Body of pancreas (tissue), 4 donors: ENCODE measurements at regions not wholly inside any gene's neighbourhood (a gene's known extent, or its start where the extent isn't known, plus 50 kb on each side); places are given as distances from the start of the nearest gene placed in this dataset.

Experiments used
- POLR2A ChIP-seq, 3 donors: fragments of 450-650 bp; IDR thresholded peaks; one replicate each; pipeline ENCODE4 v1.6.1; 2016; ENCODE audit warnings: antibody characterized with exemption in 3 of 3, mild to moderate bottlenecking in 2 of 3
- TF ChIP-seq, protein P1 (sequence below), 7 experiments: fragments of 450-650 bp in 4 of 7; fragments of 200-600 bp in 3 of 7; sonication (generic) in 3 of 7; IDR thresholded peaks; one replicate each; pipeline ENCODE4 v1.5.1; 2016 to 2019; ENCODE audit warnings: antibody characterized with exemption in 7 of 7

DNA sequence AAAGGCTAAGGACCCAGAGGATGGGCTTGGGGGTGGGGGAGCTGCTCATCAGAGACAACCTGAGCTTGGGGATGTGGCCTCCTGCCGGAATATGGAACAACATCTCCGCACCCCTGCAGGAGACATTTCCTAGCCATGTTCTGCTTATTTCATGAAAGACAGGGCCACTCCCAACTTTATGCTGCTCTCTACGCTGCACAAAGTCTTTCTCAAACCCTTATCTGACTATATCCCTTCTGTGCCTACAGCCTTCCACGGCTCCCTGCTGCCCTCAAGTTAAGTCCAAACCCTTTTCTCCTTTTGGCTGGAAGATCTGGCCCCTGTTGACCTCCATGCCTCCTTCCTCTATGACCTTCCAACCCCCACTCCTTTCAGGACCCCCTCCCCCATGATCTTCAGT is 562.0 kb downstream of the MN1 start:
- TF ChIP-seq, protein P1, sequence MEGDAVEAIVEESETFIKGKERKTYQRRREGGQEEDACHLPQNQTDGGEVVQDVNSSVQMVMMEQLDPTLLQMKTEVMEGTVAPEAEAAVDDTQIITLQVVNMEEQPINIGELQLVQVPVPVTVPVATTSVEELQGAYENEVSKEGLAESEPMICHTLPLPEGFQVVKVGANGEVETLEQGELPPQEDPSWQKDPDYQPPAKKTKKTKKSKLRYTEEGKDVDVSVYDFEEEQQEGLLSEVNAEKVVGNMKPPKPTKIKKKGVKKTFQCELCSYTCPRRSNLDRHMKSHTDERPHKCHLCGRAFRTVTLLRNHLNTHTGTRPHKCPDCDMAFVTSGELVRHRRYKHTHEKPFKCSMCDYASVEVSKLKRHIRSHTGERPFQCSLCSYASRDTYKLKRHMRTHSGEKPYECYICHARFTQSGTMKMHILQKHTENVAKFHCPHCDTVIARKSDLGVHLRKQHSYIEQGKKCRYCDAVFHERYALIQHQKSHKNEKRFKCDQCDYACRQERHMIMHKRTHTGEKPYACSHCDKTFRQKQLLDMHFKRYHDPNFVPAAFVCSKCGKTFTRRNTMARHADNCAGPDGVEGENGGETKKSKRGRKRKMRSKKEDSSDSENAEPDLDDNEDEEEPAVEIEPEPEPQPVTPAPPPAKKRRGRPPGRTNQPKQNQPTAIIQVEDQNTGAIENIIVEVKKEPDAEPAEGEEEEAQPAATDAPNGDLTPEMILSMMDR (IDR thresholded peaks at IDR 0.05) = no peak
- no peak for TF ChIP-seq POLR2A (IDR thresholded peaks at IDR 0.05)
